Mesodermal cell (in vitro differentiated cells): ENCODE measurements at regions not wholly inside any gene's neighbourhood (a gene's known extent, or its start where the extent isn't known, plus 50 kb on each side); places are given as distances from the start of the nearest gene placed in this dataset.
A peak's percentile ranks its signal among the peaks of the same experiment; 100 is the strongest.

ENCODE experiments used
- H3K27ac ChIP-seq: 2 replicates; pipeline ENCODE4 v1.7.0; 2013; ENCODE audit warnings: mild to moderate bottlenecking, low read depth, low read length, moderate library complexity; ENCODE audit not compliant: severe bottlenecking
- H3K36me3 ChIP-seq: 2 replicates; pipeline ENCODE4 v1.7.1; 2013; ENCODE audit warnings: mild to moderate bottlenecking, low read length, moderate library complexity; ENCODE audit not compliant: control insufficient read depth, insufficient read depth
- H3K4me1 ChIP-seq: one replicate; pipeline ENCODE4 v1.7.1; 2013; ENCODE audit warnings: mild to moderate bottlenecking, low read length; ENCODE audit not compliant: insufficient read depth, control insufficient read depth, poor library complexity, severe bottlenecking
- H3K4me3 ChIP-seq: 2 replicates; pipeline ENCODE4 v1.7.0; 2013; ENCODE audit warnings: low read length, control low read depth, mild to moderate bottlenecking; ENCODE audit not compliant: insufficient read depth, poor library complexity, severe bottlenecking; ENCODE audit errors: extremely low read depth
- H3K9me3 ChIP-seq: 2 replicates; pipeline ENCODE4 v1.7.1; 2013; ENCODE audit warnings: mild to moderate bottlenecking, low read length, moderate library complexity; ENCODE audit not compliant: control insufficient read depth
- WGBS, 2 experiments: methylation state at CpG; one replicate each; pipeline ENCODE4 v1.1.5; 2013; ENCODE audit warnings: missing lambda C conversion rate in 2 of 2; ENCODE audit not compliant: insufficient coverage in 2 of 2; 5-methylcytosine and 5-hydroxymethylcytosine counted together

DNA sequence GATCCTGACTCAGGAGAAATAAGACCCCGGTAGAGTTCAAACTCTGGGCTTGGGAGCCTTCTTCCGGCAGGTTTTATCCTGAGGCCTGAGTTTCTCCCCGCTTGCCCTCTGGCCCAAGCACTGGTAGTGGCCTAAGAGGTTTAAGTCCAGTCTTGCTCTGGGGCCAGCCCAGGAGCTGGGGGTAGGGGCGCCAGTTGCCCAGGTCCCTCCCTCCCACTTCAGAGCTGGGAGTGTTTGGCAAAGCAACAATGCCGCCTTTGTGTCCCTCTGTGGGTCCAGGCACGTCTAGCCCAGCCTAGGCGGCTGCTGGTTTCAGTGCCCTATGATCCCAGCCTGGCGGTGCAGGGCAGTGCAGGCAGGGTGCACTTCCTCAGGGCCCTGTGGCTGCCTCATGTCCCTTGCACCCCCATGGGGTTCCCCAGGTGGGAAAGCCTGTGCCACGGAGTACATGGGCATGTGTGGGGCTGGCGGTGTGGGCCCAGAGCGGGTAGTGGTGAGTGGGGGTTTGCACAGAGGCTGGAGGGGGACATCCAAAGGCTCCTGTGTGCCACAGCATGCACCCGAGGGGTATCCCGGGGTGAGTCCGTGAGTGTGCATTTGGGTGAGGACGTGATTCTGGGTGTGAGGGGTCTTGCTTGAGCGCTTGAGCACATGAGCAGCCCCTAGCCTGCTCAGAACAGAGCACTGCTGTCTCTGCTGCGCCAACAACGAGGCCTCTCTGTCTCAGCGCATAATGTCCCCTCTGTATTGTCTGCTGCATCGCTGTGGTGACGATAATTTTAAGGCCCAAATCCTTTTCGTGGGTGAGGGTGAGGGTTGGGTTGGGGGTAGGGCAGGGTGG lies 61.7 kb upstream of the PSD2 start:
- 85 to 88% methylated on average over 17 to 20 of the region's 22 CpGs for WGBS, 2 experiments
- Histone ChIP-seq H3K9me3 (no peaks in the 10 kb centered on the region), H3K36me3 (no peaks in the 10 kb centered on the region), H3K4me1 (peaks cover 20% of the 10 kb centered on the region), H3K27ac (peak overlapping the region; percentile 86), H3K4me3 (no peak overlapping the region)

DNA sequence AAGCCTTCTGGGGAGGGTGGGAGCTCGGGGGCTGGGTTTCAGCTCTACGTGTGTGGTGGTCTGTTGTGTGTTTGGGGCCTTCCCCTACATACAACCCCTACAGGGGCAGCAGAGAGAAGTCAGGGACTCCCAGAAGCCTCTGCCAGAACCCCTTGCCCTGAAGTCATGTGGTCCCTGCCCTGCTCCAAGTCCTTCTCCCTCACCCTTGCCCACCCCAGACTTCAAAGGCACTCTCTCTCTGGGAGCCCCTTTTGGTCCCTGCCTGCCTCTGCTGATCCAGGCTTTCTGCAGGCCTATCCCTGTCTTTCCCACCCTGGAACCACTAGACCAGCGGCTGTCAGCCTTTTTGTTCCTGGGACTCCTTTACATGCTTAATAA lies 61.1 kb upstream of the PSD2 start:
- WGBS, 2 experiments = 100% methylated on average over 1 of the region's 3 CpGs

DNA sequence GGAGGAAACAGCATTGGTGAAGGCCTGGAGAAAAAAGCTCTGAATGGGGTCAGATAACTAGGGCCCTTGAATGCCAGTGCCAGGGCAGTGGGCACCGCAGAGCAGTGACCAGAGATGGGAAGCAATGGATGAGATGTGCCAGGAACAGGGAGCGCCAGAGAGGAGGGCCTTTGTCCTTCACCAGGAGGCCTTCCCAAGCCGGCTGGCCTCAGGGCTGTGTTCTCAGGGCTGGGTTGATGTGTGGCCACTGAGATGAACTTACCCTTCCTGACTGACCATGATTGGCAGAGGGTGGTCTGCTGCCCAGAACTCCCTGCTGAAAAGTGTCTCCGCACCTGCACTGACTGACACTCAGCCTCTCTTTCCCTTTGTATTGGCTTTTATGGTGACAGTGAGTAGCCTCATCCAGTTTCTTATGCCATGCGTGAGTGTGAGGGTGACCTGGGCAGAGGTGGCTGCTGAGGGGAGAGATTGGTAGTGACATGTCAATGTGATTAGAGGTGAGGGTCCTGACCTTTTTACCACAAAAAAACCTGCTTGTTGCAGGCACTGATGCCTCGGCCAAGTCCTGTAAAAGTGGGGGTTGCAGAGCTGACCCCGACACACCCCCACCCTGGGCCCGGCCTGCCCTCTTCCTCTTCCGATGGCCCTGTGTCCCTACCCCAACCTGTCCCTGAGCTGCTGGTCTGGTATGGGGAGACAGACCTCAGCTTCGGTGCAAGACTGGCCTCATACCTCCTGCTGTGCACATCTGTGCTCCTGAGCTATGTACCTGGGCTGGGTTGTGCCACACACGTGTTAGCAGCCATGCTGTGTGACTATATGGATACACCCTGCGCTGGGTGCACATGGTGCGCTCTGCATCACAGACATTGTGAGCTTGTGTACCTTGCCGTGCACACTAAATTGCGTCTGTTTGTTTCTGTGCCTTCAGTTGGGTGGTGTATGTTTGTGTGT lies 57.1 kb upstream of the PSD2 start:
- 88 to 90% methylated on average over 9 to 14 of the region's 15 CpGs for WGBS, 2 experiments
- no peak overlapping the region for H3K27ac ChIP-seq
- H3K36me3 ChIP-seq = no peaks in the 10 kb centered on the region
- H3K4me1 ChIP-seq = peaks cover 34% of the 10 kb centered on the region
- no peak overlapping the region for H3K4me3 ChIP-seq
- H3K9me3 ChIP-seq = no peaks in the 10 kb centered on the region

More for the DNA sequence above, 61.1 kb upstream of the PSD2 start:
- Histone ChIP-seq H3K27ac (peak overlapping the region; percentile 86), H3K36me3 (no peaks in the 10 kb centered on the region), H3K9me3 (no peaks in the 10 kb centered on the region), H3K4me3 (no peak overlapping the region), H3K4me1 (peaks cover 20% of the 10 kb centered on the region)

DNA sequence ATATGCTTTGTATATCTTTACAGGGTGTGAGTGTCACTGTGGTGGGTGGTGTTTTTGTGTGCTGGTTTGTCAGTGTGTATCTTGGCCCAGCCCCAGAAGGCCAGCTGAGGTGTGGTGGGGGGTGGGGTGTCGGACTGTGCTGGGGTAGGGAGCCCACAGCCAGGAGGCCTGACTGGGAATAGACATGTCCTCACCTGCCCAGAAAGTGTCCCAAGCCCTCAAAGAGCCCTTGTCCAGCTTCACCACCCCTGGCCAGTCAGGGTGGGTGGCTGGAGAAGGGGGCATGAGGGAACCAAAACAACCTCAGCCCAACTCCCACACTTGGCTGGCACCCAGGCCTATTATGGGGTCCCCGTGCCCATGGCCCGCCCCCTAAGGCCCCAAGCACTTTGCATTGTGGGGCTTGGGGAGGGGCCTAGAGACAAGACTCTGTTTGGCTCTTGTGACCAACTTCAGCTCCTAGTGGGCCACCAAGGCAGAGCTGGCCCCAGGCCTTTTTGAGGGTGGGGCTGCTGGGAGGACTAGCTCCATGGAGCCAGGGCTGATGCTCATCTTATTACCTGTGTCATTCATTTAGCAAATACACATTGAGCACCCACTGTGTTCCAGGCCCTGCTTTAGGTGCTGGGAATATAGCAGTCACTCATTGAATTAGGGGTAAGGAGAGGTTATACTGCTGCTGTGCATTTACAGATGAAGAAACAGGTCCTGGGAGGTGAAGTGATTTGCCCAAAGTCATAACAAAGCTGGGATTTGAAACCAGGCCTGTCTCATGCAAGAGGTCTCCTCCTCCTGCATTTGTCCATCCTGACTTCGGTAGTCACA lies 56.2 kb upstream of the PSD2 start:
- H3K27ac ChIP-seq = no peak overlapping the region
- no peaks in the 10 kb centered on the region for H3K9me3 ChIP-seq
- no peak overlapping the region for H3K4me3 ChIP-seq
- no peaks in the 10 kb centered on the region for H3K36me3 ChIP-seq
- peaks cover 30% of the 10 kb centered on the region for H3K4me1 ChIP-seq
- 93 to 100% methylated on average over 2 to 3 of the region's 4 CpGs for WGBS, 2 experiments

DNA sequence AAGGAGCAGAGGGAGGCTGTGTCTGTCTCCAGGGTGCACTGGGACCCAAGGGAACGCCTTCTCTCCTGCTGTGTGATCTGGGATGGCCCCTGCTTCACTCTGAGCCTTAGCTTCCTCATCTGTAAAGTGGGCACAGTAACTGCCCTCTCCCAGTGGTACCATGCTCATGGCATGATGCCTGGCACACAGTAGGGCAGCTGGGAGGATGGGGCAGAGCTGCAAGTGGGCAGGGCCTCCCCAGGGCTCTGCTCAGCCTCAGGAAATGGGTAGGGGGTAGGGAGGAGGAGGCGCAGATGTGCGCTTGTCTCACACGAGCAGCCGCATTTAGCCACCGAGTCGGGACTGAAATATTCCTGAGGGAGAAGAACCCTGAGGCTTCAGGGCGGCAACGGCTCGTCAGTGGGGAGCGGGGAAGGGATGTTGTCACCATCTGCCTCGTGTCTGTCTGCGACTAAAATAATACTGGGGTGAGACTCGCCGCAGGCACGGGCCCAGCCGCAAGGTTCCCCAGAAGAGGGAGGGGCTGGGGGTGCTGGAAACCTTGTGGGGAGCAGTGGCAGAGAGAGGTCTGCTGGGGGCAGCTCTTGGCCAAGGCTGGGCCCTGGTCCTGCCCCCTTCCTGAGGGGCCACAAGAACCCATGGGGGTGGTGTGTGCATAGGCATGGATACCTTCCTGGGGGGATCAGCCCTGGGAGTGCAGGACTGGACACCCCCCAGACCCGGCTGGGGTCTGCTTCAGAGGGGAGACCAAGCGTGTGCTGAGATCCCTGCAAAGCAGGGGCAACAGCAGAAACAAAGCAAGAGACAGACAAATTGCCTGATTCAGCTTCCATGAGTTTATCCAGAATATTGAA lies 55.2 kb upstream of the PSD2 start:
- WGBS, 2 experiments = 87 to 92% methylated on average over 16 to 19 of the region's 19 CpGs

DNA sequence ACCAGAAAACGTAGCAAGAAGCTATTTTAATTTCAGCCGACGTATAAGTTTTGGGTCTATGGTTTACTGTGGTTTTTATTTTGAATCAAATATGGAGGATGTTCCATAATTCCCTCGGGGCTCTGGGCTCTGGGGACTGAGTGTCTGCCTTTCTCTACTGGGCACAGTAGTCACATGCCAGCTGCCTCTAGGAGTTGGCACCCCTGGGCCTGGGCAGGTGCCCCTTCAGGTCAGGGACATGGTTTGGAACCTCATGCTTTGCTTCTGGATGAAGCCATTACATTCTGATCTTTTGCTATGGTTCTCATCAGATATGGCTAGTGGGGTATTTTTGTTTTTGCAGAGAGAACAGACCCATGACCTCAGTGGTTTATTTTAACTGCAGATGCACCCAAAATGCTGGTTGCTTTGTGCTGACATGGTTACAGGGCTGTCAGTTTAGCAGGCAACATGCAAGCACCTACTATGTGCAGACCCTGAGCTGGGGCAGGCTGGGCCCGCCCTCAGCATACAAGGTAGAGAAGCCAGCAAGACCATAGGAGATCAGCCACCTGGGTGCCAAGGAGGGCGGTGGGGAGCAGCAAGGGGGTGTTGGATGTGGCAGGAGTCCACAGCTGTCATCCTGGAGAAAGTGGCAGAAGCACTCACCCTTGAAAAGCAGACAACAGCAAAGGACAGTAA lies 54.5 kb upstream of the PSD2 start:
- Histone ChIP-seq H3K36me3 (no peaks in the 10 kb centered on the region), H3K9me3 (no peaks in the 10 kb centered on the region), H3K4me1 (peaks cover 37% of the 10 kb centered on the region), H3K27ac (no peak overlapping the region), H3K4me3 (no peak overlapping the region)
- WGBS, 2 experiments = 92 to 98% methylated on average over 6 of the region's 6 CpGs

More for the DNA sequence above, 55.2 kb upstream of the PSD2 start:
- H3K4me3 ChIP-seq = no peak overlapping the region
- H3K9me3 ChIP-seq = no peaks in the 10 kb centered on the region
- H3K27ac ChIP-seq = no peak overlapping the region
- H3K36me3 ChIP-seq = no peaks in the 10 kb centered on the region
- peaks cover 32% of the 10 kb centered on the region for H3K4me1 ChIP-seq

DNA sequence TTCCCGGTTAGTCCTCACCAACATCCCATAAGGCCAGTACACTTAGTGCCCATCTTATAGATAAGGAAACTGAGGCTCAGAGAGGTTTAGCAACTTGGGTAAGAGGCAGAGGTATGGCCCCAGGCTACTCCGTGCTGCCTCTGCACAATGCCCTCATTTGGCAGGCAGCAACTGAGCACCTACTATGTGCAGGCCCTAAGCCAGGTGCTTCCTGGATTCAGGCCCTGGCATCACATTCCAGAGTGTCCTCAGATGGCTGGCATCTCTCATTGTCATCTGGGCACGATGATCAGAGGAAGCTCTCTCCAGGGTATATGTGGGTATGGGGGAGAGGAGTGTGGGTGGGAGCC lies 53.8 kb upstream of the PSD2 start:
- no peaks in the 10 kb centered on the region for H3K36me3 ChIP-seq
- H3K27ac ChIP-seq = no peak overlapping the region
- peaks cover 39% of the 10 kb centered on the region for H3K4me1 ChIP-seq
- WGBS, 2 experiments = 91 to 100% methylated on average over 2 of the region's 3 CpGs
- H3K9me3 ChIP-seq = no peaks in the 10 kb centered on the region
- no peak overlapping the region for H3K4me3 ChIP-seq

DNA sequence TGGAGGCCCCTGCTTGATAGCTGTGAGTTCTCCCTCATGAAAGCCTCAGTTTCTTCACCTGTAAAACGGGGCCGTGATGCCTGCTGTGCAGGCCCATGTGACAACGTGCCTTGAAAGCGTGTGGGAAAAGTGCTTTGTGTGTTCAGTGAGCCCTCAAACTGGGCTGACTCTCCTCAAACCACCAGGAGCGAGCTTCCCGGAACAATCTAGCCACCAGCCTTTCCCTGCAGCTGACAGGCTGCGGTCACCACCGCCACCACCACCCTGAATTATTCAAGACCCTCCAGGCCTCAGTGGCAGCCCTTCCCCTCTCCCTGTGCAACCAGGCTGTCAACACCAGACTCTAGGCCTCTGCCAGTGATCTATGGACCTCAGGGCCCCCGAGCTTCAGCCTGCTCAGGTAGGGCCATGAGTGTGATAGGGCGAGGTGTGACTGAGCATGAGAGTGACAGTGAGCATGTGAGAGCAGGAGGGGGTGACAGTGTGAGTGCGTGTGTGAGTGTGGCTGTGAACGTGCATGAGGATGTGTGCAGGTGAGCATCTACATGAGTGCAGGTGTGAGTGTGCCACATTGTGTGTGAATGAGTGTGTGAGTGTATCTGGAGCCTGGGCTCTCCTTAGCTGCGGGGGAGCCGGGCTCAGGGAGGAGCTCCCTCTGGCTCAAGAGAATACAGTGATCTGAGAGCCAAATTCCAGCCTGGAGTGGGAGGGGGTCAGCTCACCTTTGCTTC lies 53.3 kb upstream of the PSD2 start:
- H3K36me3 ChIP-seq = no peaks in the 10 kb centered on the region
- H3K4me1 ChIP-seq = peaks cover 44% of the 10 kb centered on the region
- H3K4me3 ChIP-seq = no peak overlapping the region
- H3K27ac ChIP-seq = no peak overlapping the region
- WGBS, 2 experiments = 82 to 89% methylated on average over 10 to 13 of the region's 14 CpGs
- no peaks in the 10 kb centered on the region for H3K9me3 ChIP-seq
